GM19468 (cell line): ENCODE measurements at regions not wholly inside any gene's neighbourhood (a gene's known extent, or its start where the extent isn't known, plus 50 kb on each side); places are given as distances from the start of the nearest gene placed in this dataset.
"Not testable (repeated sequence)": the region's sequence is repeated elsewhere in the genome, so short reads cannot be mapped to it uniquely, and the experiment has no call there.

Source experiments
- ATAC-seq: cut with Tn5 transposase; IDR thresholded peaks from one replicate; pipeline ENCODE4 v1.9.1; 2021; ENCODE audit warnings: mild to moderate bottlenecking, moderate library complexity, moderate number of reproducible peaks; ENCODE audit not compliant: unreplicated experiment; ENCODE audit errors: extremely low read depth

DNA sequence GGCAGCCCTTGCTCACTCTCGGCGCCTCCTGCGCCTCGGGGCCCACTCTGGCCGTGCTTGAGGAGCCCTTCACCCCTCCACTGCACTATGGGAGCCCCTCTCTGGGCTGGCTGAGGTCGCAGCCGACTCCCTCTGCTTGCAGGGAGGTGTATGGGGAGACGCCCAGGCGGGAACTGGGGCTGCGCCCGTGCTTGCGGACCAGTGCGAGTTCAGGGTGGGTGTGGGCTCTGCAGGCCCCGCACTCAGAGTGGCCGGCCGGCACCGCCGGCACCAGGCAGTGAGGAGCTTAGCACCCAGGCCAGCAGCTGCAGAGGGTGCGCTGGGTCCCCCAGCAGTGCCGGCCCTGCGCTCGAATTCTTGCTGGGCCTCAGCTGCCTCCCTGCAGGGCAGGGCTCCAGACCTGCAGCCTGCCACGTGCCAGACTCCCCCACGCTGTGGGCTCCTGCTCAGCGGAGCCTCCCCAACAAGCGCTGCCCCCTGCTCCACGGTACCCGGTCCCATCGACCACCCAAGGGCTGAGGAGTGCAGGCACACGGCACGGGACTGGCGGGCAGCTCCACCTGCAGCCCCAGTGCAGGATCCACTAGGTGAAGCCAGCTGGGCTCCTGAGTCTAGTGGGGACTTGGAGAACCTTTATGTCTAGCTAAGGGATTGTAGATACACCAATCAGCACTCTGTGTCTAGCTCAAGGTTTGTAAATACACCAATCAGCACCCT lies 54.0 kb upstream of the WWC2 start:
- not testable (repeated sequence) for ATAC-seq

DNA sequence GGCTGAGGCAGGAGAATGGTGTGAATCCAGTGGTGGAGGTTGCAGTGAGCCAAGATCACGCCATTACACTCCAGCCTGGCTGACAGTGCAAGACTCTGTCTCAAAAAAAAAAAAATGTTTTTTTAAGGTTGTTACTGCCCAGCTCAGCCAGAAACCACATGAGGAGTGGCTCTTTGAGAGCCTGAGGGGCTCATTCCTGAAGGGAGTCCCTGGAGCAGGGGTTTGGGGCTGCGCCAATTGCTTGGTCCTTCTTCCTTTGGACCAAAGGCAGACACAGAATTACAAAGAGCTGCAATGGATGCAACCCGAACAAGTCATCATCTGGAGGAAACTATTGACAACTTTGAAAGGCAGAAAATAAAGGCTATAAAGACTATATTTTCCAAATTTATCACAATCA lies 60.6 kb upstream of the WWC2 start:
- no peak for ATAC-seq

DNA sequence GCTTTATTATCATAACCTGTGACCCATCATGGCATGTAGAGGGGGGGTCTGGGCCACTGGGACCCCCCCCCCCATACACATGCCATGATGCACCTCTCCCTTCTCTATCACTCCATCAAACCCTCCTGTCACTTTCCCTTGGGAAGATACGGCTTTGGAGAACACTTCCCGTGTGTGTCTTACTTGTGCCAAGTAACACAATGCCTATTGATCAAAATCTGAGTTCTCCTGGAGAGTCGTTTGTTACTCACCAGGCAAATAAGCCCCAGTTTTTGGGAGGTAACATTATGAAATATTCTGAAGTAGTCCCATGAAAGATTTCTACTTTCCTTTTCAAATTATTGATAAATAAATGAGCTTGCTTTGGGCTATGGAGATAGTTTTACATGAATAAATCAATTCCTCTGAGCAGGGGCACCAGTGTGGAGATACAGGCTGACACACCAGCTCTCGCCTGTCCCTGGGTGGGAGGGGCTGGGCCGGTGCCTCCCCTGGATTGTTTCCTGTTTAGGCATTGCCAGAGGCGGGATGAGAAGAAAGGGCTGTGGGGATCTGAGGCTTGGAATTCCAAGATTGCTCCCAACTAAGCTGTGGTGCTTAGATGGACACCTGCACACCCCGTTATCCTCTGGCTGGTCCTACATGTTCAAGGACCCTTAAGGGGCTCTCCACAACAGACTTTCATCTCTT lies 63.2 kb upstream of the WWC2 start:
- no peak for ATAC-seq

DNA sequence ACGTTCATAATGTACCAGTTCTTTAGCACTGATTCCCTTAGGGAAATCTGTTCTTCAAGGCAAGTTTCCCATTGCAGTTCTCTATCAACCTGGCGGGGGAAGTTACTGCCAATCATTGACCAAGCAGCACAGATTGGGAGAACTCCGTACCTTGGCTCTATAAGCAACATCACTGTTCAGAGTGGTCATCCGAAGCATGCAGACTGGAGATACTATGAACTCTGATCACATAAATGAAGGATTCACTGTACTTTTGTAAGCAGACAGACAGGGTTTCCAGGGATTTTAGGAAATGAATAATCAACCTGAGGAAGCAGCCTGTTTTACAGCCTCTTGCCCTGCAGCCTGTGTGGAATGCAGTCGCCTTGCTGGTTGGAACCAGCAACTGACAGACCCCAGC lies 63.8 kb upstream of the WWC2 start:
- no peak for ATAC-seq

DNA sequence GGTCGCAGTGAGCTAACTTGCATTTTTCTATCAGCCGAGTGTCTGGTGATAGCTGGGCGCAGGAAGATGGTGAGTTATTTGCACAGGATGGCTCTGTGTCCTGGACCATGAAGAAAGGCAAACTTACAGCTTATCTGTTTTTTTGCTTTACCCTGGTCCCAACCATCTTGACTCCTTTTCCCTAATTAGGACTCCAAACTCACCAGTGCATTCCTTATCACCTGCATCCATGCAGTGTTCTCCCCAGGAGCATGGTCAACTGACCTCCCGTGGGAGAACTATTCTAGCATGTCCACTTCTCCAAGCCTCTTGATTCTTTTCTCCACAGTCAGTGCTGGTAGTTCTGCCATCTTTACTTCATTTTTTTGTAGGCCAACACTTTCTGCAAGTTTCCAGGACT lies 68.2 kb upstream of the WWC2 start:
- ATAC-seq: no peak

DNA sequence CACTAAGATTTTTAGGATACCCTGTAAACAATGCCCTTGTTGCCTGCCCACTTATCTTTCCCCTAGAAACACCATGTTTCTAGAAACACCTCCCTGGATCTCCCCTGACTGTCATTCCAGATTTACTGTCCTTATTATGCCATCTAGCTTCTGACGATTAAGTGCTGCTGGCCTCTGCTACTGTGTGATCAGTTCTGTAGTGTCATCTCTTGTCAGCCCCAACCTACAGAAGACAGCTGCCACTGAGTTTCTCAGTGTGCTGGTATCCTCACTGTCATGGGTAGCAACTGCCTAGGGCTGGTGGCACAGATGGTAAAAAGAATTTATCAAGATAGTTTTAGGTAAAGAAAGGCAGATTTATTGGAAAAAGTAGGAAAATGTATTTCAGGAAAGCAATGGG lies 68.7 kb upstream of the WWC2 start:
- ATAC-seq: no peak

DNA sequence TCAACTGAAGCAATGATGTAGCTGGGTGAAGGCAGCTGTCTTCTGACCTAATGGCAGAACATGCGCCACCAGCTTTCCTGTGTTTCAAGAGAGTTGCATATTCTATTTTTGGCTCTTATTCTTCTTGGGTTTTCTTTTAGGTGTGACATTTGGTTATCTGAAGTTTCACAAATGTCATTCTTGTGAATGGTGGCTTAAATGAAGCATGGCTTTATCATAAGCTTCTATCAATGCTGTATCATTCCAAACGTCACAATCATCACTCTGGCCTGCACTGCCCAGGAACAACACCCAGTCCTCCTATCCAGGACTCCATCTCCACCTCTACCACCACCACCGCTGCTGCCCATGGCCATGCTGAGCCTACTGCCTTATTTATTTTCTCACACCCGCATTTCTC lies 69.7 kb upstream of the WWC2 start:
- ATAC-seq: no peak

DNA sequence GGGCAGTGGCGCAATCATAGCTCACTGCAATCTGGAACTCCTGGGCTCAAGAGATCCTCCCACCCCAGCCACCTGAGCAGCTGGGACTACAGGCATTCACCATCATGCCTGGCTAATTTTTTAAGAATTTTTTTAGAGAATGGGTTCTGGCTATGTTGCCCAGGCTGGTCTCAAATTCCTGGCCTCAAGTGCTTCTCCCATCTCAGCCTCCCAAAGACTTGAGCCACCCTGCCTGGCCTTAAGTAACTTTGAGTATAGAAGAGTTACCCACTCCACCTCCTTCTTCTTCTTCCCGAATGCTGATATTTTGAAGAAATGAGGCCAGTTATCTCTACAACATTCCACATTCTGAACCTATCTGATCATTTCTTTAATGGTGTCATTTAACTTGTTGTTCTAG lies 72.4 kb upstream of the WWC2 start:
- no peak for ATAC-seq

DNA sequence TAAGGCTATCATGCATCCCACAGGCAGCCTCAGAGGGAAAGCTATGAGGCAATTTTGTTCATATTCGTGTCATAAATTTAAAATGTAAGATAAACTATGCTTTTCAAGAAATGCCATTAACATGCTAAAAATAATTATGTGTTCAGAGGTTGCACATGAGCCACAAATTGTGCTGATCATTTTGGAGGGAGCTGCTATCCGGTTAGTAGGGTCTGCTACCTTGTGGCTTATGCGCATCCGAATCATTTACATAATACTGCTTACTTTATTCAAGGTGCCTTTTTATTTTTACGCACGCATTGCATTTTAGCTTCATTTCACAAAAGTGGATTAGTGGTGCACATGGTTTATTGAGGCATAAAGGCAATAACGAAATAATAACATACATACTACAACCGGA lies 76.4 kb upstream of the WWC2 start:
- no peak for ATAC-seq

DNA sequence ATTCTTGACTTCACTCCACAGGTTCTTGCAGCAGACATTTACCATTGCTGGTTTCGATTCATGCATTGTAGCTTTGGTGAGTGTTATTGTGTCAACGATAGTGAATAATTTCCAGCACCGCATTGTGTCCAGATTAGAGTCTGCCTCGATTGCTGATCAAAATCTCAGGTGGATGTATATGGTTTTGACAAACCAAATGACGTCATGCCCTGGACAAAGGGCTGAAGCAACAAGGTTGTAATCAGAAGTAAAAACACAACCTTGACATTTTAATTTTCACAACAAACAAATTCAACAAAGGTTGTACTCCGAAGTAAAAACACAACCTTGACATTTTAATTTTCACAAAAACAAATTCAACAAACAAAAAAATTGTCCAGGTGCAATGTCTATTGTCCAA lies 81.1 kb upstream of the WWC2 start:
- no peak for ATAC-seq

DNA sequence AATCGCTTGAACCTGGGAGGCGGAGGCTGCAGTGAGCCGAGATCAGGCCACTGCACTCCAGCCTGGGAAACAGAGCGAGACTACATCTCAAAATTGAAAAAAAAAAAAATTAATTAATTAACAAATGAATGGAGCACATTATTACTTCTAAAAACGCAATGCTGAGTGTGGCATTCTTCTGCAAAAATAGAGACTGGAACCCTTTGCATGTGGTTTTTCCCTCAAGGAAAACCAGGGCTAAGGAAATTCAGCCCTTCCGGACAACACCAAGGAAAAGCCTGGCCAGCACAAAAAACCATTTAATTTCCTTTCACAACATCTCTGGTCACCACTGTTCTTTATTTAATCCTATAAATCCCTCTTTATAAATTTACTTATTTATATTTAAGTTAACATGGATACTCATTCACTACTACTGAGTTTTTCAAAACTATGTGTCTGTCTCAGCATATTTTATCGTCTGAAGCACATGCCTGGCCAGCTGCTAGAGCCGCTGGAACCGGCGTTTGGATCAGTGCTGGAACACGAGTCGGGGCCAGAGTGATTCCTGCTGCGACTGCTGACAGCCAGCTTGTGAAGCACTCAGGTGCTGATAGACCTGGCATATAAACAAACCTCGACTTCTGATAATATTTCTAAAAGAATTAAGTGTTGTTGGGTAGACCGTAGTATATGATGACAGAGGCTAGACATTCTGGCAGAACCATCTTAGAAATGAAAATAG lies 84.5 kb upstream of the WWC2 start:
- ATAC-seq: no peak

DNA sequence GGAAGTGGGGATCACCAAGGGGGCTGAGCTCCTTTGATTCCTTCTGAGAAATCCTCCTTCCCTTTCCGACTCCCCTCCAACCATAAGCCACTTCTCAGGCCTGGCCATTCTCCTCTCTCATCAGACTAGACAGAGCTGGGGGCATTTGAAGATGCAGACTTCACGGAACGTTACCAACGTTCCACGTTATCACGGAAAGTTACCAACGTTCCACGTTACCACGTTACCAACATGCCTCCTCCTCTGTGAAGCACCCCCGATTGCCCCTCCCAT lies 85.4 kb upstream of the WWC2 start:
- no peak for ATAC-seq

DNA sequence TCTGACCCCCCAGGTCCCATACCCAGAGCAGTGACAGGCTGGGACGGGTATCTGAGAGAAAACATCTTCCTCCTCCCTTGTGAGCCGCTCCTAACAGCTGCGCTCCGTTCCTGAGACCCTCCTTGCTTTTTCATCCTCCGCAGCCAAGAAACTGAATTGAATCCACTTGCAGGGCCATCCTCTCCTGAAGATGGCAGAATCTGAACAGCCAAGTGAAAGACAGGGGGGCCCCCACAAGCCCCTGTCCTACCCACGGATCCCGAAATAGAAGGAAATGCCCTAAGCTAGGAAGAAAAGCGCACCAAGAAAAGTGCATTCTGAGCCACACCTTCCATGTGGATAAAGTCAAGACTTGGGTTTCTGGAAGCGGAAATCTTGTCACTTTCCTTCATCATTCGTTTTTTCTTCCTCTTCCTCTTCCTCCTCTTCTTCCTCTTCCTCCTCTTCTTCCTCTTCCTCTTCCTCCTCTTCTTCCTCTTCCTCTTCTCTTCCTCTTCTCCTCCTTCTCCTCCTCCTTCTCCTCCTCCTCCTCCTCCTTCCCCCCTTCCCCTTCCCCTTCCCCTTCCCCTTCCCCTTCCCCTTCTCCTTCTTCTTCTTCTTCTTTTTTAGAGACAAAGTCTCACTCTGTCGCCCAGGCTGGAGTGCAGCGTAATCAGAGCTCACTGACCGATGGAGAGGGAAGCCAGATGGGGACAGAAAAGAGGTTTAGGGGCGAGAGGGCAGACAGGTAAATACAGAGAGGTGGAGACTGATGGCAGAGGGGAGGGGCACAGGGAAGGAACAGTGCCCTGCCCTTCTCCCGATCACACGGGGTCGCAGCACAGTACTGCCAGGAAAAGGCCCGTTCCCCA lies 86.0 kb upstream of the WWC2 start:
- no peak for ATAC-seq

DNA sequence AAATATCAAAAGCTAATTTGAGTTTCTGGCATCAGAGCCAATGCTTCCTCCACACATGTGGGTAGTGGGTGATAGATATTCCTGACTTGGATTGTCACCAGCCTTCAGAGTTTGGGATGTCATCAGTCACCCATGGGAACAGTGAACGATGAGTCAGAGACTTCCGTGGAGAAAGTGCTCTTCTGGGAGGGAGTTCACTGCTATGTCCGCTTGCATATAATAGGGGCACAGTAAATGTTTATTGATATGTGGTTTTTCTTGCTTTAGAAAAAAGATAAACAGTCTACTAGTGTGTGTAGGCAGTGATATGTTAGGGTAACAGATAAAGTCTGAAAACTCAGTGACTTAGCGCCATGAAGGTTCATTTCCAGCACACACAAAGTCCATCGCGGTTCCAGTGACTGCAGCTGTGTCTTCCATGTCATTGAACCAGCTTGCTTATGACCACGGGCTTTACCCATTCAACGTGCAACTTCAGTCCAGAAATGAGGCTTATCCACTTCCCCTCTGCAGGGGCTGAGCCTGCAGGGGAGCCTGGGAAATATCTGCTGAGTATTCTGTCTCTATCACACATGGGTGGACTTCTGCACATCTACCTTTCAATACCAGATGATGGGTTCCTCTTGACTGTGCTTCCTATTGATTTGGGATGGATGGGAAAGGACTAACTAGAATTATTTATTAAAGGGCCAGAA lies 87.7 kb upstream of the WWC2 start:
- ATAC-seq: no peak

DNA sequence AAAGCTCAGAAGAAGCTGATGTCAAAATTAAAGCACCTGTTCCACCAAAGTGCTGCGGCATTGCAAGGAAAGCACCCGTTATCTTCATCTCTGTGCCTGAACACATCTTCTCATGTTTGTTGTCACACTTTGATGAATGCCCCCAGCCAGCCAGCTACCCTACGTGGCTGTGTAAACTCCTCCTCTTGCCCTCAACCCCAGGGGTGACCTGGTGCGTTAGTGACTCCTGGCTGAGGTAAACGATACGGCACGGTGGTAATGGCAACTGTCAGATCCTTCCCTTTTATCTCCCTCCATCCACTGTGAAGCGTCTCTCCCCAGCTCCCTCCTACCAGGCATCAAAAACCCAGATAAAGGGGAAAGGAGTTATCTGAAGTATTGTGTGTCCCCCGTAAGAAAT lies 90.6 kb upstream of the WWC2 start:
- ATAC-seq: no peak

DNA sequence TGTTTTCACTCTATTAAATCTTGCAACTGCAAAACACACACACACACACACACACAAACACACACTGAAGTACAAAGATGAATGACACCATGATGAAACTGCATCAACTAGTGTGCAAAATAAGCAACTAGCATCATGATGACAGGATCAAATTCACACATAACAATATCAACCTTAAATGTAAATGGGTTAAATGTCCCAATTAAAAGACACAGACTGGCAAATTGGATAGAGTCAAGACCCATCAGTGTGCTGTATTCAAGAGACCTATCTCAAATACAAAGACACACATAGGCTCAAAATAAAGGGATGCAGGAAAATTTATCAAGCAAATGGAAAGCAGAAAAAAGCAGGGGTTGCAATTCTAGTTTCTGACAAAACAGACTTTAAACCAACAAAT lies 87.2 kb upstream of the DCTD start:
- not testable (repeated sequence) for ATAC-seq

DNA sequence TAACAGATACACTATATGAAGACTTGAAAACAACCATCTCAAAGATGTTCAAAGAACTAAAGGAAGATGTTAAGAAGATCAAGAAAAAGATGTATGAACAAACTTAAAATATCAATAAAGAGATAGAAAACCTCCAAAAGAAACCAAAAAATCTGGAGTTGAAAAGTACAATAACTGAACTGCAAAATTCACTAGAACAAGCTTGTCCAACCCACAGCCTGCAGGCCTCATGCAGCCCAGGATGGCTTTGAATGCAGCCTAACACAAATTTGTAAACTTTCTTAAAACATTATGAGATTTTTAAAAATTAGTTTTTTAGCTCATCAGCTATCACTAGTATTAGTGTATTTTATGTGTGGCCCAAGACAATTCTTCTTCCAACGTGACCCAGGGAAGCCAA lies 77.0 kb upstream of the DCTD start:
- no peak for ATAC-seq

DNA sequence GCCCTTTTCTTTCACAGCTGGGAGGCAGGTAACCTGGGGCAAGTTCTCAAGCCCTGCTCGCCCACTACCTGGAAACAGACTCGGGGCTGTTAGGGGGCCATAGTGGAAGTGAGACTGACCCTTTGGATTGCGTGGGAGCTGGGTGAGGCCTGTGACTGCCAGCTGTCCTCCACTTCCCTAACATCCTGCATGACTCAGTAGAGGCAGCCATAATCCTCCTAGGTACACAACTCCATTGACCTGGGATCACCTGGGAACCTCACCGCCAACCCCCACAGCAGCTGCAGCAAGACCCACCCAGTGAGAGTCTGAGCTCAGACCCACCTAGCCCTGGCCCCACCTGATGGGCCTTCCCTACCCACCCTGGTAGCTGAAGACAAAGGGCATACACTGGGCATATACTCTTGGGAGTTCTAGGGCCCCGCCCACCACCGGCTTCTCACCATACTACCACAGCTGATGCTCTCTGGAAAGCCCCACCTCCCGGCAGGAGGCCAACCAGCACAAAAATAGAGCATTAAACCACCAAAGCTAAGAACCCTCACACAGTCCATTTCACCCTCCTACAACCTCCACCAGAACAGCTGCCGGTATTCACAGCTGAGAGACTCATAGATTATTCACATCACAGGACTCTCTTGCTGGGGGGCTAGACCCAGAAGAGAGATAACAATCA lies 61.1 kb upstream of the DCTD start:
- ATAC-seq: no peak

DNA sequence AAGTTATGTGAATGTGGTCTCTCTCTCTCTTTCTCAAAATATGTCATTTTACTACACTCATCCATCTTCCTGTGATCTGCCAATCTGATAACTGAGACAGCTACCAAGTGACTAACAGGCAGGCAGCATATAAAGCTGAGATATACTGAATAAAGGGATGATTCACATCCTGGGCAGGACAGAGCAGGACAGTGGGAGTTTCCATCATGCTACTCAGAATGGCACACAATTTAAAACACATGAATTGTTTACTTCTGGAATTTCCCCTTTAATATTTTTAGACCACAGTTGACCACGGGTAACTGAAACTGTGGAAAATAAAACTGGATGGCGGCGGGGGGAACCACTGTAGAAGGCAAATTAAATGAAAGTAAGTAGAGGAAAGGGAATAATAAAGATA lies 58.6 kb upstream of the DCTD start:
- no peak for ATAC-seq

DNA sequence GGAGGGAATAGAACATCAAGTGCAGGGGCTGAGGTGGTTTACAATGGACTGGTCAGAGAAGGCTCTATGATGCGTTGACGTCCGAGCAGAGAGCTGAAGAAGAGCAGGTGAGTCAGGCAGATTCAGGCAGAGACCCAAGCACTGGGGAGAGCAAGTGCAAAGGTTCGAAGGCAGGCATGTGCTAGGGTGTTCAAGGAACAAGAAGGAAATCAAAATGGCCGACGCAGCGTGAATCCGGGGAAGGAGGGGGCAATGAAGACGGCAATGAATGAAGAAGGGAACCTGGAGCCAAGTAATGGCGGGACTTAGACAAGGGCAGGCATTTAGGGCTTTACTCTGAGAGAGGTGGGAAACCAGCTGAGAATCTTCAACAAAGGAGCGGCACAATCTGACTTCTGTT lies 56.8 kb upstream of the DCTD start:
- ATAC-seq: no peak
